ENCODE measurements at regions not wholly inside any gene's neighbourhood (a gene's known extent, or its start where the extent isn't known, plus 50 kb on each side); places are given as distances from the start of the nearest gene placed in this dataset.
A peak's percentile ranks its signal among the peaks of the same experiment; 100 is the strongest.
"Not testable (repeated sequence)": the region's sequence is repeated elsewhere in the genome, so short reads cannot be mapped to it uniquely, and the experiment has no call there.

GRCh38 chr6:155782320-155782731, 326.7 kb upstream of the NOX3 start:
- DNase-seq (ENCODE audit: low read depth), result peak; percentile 45

- DNase-seq (ENCODE audit: low read depth), result no peak
Observed at GRCh38 chr6:155779456-155779855, 323.8 kb upstream of the NOX3 start.

- DNase-seq (ENCODE audit: low read depth), result no peak
Observed at GRCh38 chr6:155778336-155778735, 322.7 kb upstream of the NOX3 start.

- DNase-seq (ENCODE audit: low read depth), result no peak
Observed at GRCh38 chr6:155771822-155772221, 316.2 kb upstream of the NOX3 start.

GRCh38 chr6:155770856-155771255, 315.2 kb upstream of the NOX3 start:
- no peak for DNase-seq (ENCODE audit: low read depth)

GRCh38 chr6:155770313-155770712, 314.7 kb upstream of the NOX3 start:
- DNase-seq (ENCODE audit: low read depth), result no peak

GRCh38 chr6:155765275-155766194, 309.9 kb upstream of the NOX3 start:
- DNase-seq (ENCODE audit: low read depth), result no peak

- no peak for DNase-seq (ENCODE audit: low read depth)
Observed at GRCh38 chr6:155762649-155763048, 307.0 kb upstream of the NOX3 start.

- DNase-seq (ENCODE audit: low read depth), result no peak
Observed at GRCh38 chr6:155755452-155755851, 299.8 kb upstream of the NOX3 start.

- DNase-seq (ENCODE audit: low read depth), result not testable (repeated sequence)
Observed at GRCh38 chr6:155748778-155749177, 293.1 kb upstream of the NOX3 start.

GRCh38 chr6:155747491-155747890, 291.9 kb upstream of the NOX3 start:
- DNase-seq (ENCODE audit: low read depth), result no peak

- DNase-seq (ENCODE audit: low read depth), result no peak
Observed at GRCh38 chr6:155740781-155741399, 285.3 kb upstream of the NOX3 start.

GRCh38 chr6:155738602-155739105, 283.0 kb upstream of the NOX3 start:
- DNase-seq (ENCODE audit: low read depth), result no peak

- no peak for DNase-seq (ENCODE audit: low read depth)
Observed at GRCh38 chr6:155717374-155717773, 261.7 kb upstream of the NOX3 start.

- DNase-seq (ENCODE audit: low read depth), result no peak
Observed at GRCh38 chr6:155710704-155711103, 255.1 kb upstream of the NOX3 start.

GRCh38 chr6:155709262-155709661, 253.6 kb upstream of the NOX3 start:
- no peak for DNase-seq (ENCODE audit: low read depth)

- DNase-seq (ENCODE audit: low read depth), result no peak
Observed at GRCh38 chr6:155708100-155708499, 252.5 kb upstream of the NOX3 start.

- no peak for DNase-seq (ENCODE audit: low read depth)
Observed at GRCh38 chr6:155706806-155707205, 251.2 kb upstream of the NOX3 start.

GRCh38 chr6:155706341-155706740, 250.7 kb upstream of the NOX3 start:
- no peak for DNase-seq (ENCODE audit: low read depth)

GRCh38 chr6:155701342-155701741, 245.7 kb upstream of the NOX3 start:
- DNase-seq (ENCODE audit: low read depth), result no peak

GRCh38 chr6:155695495-155695894, 239.9 kb upstream of the NOX3 start:
- no peak for DNase-seq (ENCODE audit: low read depth)

GRCh38 chr6:155694419-155694790, 238.8 kb upstream of the NOX3 start:
- DNase-seq (ENCODE audit: low read depth), result no peak

Data from Daoy (cell line).